Activated CD8-positive, alpha-beta memory T cell treated with anti-CD3 and anti-CD28 coated beads for 24 hours (primary cell): ENCODE measurements at regions not wholly inside any gene's neighbourhood (a gene's known extent, or its start where the extent isn't known, plus 50 kb on each side); places are given as distances from the start of the nearest gene placed in this dataset.
"Not testable (repeated sequence)": the region's sequence is repeated elsewhere in the genome, so short reads cannot be mapped to it uniquely, and the experiment has no call there.

Source experiments
- DNase-seq: peaks from one replicate; pipeline ENCODE4 v3.0.0-alpha.2; 2020

DNA sequence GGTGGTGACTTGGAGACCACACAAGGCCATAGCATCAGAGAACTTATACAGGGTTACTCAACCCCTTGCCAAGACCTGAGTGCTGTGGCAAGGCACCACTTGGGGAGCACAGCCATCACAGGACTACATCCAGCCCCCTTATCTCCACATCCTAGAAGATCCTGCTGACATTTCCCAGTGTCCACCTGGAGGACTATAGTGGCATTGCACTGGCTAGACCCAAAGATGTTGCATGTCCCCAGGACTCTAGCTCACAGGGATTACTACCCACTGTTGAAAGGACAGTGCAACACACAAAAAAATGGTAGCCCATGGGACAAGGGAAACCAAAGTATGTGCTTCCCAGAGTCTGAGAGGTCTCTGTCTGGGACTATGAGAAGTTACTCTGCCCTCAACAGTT, 411.1 kb upstream of the NUDT12 start:
- DNase-seq = no peak

- DNase-seq = not testable (repeated sequence)
Observed at GRCh38 chr5:103966295-103966694, 403.7 kb upstream of the NUDT12 start.

DNA sequence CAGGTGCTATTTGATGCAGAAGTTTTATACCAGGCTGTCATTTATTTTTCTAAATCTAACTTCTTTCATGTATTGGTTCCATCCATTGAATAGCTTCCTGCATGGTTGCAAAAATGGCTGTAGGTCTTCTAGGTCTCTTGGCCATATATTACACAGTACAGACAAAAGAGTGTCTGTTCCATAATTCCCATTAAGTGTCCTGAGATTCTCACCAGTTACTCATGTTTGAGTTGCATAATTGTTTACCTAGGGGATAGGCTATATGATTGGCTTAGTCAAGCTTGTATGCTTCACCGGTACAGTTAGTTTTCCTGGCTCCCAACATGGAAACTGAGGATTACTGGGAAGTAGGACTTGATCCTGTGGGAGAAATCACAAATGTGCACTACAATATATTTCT, 399.4 kb upstream of the NUDT12 start:
- no peak for DNase-seq

DNA sequence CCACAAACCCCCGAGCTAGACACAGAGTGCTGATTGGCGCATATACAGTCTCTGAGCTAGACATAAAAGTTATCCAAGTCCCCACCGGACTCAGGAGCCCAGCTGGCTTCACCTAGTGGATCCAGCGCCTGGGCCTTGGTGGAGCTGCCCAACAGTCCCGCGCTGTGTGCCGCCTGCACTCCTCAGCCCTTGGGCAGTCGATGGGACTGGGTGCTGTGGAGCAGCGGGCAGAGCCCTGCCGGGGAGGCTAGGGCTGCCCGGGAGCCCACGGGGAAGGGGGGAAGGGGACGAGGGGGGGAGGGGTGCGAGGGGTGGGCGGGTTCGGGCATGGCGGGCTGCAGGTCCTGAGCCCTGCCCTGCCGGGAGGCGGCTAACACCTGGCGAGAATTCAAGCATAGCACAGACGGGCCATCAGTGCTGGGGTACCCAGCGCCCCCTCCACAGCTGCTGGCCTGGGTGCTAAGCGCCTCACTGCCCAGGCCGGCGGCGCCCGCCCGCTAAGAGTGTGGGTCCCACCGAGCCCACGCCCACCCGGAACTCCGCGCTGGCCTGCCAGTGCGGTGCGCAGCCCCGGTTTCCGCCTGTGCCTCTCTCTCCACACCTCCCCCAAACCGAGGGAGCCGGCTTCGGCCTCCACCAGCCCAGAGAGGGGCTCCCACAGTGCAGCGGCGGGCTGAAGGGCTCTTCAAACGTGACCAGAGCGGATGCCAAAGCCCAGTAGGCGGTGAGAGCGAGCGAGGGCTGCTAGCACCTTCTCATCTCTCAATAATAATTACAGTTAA, 391.2 kb upstream of the NUDT12 start:
- DNase-seq = no peak

DNA sequence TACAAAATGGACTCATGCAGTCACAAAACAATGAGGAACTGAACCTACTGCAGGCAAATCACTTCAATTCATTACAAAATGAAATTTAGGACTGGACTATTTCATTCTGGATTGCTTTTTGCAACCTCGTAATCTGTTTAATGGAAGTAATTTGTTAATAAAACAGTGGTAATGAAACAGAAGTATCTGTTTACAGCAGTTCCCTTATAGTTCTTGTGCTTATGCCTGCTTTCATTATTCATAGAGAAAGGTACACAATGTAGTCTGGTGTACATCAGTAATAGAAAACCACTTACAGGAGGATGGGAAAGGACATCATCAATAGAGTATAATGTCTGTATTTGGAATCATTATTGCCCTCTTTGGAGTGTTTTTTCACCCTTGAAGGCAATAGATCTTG, 389.2 kb upstream of the NUDT12 start:
- no peak for DNase-seq

- no peak for DNase-seq
Observed at GRCh38 chr5:103943230-103943629, 380.6 kb upstream of the NUDT12 start.

- DNase-seq = no peak
Observed at GRCh38 chr5:103942587-103943186, 380.1 kb upstream of the NUDT12 start.

- no peak for DNase-seq
Observed at GRCh38 chr5:103941596-103941995, 379.0 kb upstream of the NUDT12 start.

DNA sequence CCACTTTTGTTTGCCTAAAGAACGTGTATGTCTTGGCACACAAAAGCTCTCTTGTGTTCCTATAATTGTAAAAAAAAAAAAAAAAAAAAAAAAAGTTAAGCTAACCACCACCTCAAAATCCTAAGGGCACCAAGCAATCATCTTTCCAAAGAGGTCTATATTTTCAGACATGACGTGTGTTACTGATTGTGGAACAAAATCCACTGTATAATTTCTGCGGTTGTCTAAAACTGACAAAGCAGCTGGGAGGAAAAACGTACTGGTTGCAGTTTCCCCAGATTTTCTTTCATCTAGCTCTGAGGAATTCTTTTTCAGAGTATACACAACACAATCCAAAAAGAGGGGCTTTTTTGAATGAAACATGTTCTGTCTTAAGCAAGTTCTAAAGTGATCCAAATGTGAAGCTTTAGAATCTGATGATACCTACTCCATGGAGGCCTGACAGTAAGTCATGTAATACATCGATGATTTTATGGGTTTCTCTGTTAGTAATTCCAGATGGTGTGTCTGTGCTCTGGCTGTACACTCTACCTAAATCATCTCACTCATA, 375.6 kb upstream of the NUDT12 start:
- DNase-seq = no peak

DNA sequence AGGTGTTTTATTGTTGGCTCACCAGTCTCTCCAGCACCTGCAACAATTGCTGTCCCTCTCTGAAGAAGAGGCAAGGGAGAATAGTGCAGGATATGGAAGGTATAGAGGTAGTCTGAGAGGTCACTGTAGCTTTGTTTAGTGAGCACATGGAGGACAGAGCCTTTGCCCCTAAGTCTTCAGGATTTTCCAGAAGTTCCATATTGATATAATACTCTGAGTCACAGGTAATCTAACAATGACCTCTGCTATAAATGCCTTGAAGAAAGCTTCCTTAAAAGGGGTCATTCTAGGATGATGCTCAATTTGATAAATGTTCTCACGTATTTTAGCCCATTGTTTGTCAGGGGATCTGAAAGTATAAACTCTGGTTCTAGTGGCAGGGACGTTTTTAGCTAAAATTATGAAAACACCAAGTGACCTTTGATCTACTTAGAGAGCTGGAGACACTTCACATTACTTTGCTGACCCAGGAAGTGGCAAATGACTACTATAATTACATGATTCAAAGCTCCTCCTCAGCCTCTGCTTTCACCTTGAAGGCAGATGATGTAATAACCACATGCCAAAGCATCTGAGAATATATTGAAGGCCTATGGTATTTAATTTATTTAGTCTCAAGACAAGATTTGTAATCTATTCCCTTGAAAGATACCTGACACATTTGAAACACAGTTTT, 366.9 kb upstream of the NUDT12 start:
- DNase-seq = no peak

GRCh38 chr5:103927739-103928138, 365.1 kb upstream of the NUDT12 start:
- DNase-seq = no peak

DNA sequence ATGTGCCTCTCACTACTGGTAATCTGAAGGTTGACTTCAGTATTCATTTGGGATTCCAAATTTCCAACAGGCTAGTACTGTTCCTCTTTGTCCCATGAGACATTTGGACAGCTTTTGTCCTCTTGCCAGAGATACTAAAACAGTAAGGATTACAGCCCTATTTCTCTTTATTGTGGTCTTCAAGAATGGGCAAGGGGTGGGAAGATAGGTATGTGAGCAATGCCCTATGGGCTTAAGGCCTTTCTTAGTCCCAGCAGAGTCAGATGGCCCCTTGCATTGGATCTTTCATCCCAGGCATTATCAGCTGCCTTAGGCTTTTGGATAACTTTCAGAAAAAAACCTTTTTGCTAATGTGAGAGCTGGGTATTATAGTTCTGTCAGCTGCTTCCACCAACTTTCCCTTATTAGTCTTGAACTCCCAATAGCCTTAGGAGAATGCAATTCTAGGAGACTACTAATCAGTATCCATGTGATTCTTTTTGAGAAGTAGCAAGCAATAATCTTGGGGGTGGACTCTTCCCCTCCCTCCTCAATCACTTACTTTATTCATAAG, 361.1 kb upstream of the NUDT12 start:
- no peak for DNase-seq

- DNase-seq = no peak
Observed at GRCh38 chr5:103919506-103919905, 356.9 kb upstream of the NUDT12 start.

DNA sequence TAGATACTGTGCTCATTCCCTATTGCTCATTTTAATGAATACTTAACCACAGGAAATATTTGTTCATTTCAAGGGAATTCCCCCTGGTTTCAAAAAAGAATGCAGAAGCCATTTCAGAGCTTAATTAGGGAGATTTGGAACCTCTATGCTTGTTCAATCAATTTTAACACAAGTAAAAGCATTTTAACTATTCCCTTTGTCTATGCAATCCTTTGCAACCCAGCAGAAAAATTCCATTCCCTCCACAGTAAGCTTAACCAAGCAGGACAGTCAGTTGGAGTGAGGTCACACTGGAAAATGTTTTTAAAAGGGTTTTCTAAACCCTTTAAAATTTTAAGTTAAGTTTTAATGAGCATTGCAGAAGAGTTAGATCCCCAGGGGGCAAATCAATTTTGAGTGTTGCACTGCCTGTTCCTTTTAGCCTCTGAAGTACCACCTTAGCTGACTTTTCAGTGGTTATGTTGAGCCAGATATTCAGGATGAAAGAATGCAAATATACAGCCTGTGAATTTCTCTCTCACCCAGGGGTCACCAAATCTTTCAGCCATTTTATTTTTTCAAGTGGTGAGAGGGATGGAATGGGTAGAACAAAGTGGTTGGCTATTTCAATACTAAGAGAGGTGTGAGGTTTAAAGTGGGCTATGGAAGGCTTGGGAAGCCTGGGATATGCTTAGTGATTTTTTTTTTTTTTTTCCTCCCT, 356.2 kb upstream of the NUDT12 start:
- no peak for DNase-seq

DNA sequence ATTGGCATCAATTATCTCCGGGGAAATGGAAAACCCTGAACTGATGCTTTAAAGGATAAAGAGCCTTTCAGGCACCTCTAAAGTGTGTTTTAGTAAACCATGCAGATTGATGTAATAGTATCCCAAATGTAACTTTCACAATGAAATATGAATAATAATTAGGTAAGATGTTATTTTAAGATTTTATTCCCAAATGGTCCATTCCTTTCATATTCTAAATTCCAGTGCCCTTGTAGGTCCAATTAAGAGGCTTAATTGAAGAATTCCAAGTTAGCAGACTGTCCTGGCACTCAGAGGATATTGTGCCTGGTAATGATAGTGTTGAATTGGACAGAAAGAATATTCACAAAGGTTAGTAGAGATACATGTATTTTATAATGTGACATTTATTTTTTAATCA, 352.5 kb upstream of the NUDT12 start:
- DNase-seq = no peak

DNA sequence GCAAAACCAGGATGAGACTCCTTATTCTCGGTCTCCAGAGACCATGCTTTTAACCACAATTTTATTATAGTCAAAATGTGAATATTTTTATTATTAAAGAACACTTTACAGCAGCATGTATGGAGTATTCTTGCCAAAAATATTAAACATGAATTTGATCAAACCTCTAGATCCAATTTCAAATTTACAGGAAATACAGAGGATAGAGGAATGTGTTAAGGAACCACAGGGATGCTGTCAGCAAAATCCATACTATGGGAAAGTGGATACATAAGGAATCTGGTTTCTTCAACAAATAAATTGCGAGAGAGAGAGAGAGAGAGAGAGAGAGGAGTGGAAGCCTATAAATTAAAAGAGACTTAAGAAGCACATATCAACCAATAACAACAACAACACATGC, 348.2 kb upstream of the NUDT12 start:
- DNase-seq = no peak

GRCh38 chr5:103910011-103910410, 347.4 kb upstream of the NUDT12 start:
- DNase-seq = no peak

DNA sequence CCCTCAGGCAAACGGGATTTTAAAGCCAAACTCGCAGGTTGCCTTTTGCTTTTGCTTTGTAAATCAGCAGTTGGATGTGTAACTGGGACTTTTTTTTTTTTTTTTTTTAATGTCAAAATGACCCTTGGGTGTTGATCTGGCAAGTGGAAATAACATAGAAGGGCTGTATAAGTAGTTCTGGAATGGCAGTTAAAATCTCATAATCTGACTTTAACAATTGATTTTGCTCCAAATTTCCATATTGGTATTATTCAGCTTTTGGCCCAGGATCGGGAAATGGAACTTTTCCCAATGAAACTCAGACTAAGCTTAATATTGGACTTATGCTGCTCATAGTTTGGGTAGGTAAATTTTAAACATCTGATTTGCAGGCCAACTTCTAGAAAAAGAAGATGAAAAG, 346.8 kb upstream of the NUDT12 start:
- DNase-seq = no peak

GRCh38 chr5:103908336-103909080, 345.9 kb upstream of the NUDT12 start:
- DNase-seq = no peak

DNA sequence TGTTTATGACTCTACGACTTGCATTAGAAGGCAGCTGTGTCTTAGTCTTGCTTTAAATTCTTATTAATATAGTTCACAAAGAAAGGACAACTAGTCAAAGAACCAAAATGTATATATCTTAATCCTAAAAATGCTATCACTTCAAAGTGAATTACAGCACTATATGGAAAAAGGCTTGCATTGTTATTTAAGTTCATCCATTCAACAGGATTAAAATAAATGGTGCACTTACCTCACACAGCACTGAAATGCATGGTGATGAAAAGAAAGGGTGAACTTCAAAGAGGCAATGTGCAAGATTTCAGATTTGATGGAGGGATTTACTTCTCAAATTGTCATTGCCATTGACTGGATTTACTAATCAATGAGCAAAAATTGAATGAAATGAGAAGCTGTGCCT, 344.4 kb upstream of the NUDT12 start:
- DNase-seq = no peak

DNA sequence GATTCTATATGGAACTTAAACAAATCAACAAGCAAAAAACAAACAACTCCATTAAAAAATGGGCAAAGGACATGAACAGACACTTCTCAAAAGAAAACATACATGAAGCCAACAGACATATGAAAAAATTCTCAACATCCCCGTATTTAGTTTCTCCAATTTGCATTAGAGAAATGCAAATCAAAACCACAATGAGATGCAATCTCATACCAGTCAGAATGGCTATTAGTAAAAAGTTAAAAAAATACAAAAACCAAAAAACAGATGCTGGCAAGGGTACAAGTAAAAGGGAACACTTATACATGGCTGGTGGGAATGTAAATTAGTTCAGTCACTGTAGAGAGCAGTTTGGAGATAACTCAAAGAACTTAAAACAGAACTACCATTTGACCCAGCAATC, 342.1 kb upstream of the NUDT12 start:
- no peak for DNase-seq

DNA sequence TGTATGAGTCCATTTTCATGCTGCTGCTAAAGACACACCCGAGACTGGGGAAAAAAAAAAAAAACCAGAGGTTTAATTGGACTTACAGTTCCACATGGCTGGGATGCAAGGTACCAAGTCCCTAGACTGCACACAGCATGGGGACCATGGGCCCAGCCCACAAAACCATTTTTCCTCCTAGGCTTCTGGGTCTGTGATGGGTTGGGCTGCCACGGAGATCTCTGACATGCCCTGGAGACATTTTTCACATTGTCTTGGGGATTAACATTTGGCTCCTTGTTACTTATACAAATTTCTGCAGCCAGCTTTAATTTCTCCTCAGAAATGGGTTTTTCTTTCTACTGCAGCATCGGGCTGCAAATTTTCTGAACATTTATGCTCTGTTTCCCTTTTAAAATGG, 340.3 kb upstream of the NUDT12 start:
- no peak for DNase-seq
